ENCODE measurements at regions not wholly inside any gene's neighbourhood (a gene's known extent, or its start where the extent isn't known, plus 50 kb on each side); places are given as distances from the start of the nearest gene placed in this dataset.

- Histone ChIP-seq H4K20me1 (ENCODE audit: insufficient read depth, low read length, poor library complexity, severe bottlenecking) (no peaks in the 10 kb centered on the region), H3K27me3 (ENCODE audit: insufficient read depth, low read length, poor library complexity, severe bottlenecking) (no peaks in the 10 kb centered on the region), H3K9me2 (replicated peaks; ENCODE audit: low read depth, low read length) (no peaks in the 10 kb centered on the region), H3K4me2 (ENCODE audit: low read depth, low read length, poor library complexity, severe bottlenecking) (no peak overlapping the region), H3K4me1 (ENCODE audit: insufficient read depth, low read length, poor library complexity, severe bottlenecking) (no peaks in the 10 kb centered on the region), H3K9me3 (ENCODE audit: insufficient read depth, low read depth, low read length) (no peaks in the 10 kb centered on the region), H3K9ac (ENCODE audit: low read depth, low read length, poor library complexity, severe bottlenecking) (no peak overlapping the region), H3K36me3 (ENCODE audit: insufficient read depth, low read length) (no peaks in the 10 kb centered on the region), H3F3A (ENCODE audit: low read depth) (no peaks in the 10 kb centered on the region), H3K4me3 (ENCODE audit: low read length, poor library complexity, severe bottlenecking) (no peak overlapping the region), H3K79me2 (ENCODE audit: insufficient read depth, low read length) (no peaks in the 10 kb centered on the region), H2AFZ (ENCODE audit: low read length) (peak overlapping the region; percentile 66)
- TF ChIP-seq EZH2phosphoT487 (IDR thresholded peaks at IDR 0.05; ENCODE audit: borderline replicate concordance) (no peak), CTCF (conservative IDR thresholded peaks at IDR 0.05; ENCODE audit: low read length) (peak; percentile 72)
These were observed 242.9 kb downstream of the CDC5L start for GRCh38 chr6:44630125-44631028.

- Histone ChIP-seq H3K79me2 (ENCODE audit: insufficient read depth, low read length) (no peaks in the 10 kb centered on the region), H3K9ac (ENCODE audit: low read depth, low read length, poor library complexity, severe bottlenecking) (no peak overlapping the region), H3K9me3 (ENCODE audit: insufficient read depth, low read depth, low read length) (no peaks in the 10 kb centered on the region), H3K4me2 (ENCODE audit: low read depth, low read length, poor library complexity, severe bottlenecking) (no peak overlapping the region), H3K4me3 (ENCODE audit: low read length, poor library complexity, severe bottlenecking) (no peak overlapping the region), H2AFZ (ENCODE audit: low read length) (no peak overlapping the region), H3K4me1 (ENCODE audit: insufficient read depth, low read length, poor library complexity, severe bottlenecking) (no peaks in the 10 kb centered on the region), H3F3A (ENCODE audit: low read depth) (no peaks in the 10 kb centered on the region), H3K36me3 (ENCODE audit: insufficient read depth, low read length) (no peaks in the 10 kb centered on the region), H3K9me2 (replicated peaks; ENCODE audit: low read depth, low read length) (no peaks in the 10 kb centered on the region), H3K27me3 (ENCODE audit: insufficient read depth, low read length, poor library complexity, severe bottlenecking) (no peaks in the 10 kb centered on the region), H4K20me1 (ENCODE audit: insufficient read depth, low read length, poor library complexity, severe bottlenecking) (no peaks in the 10 kb centered on the region)
- TF ChIP-seq CTCF (conservative IDR thresholded peaks at IDR 0.05; ENCODE audit: low read length) (no peak), EZH2phosphoT487 (IDR thresholded peaks at IDR 0.05; ENCODE audit: borderline replicate concordance) (no peak)
These were observed 244.5 kb downstream of the CDC5L start for GRCh38 chr6:44631968-44632367.

DNA sequence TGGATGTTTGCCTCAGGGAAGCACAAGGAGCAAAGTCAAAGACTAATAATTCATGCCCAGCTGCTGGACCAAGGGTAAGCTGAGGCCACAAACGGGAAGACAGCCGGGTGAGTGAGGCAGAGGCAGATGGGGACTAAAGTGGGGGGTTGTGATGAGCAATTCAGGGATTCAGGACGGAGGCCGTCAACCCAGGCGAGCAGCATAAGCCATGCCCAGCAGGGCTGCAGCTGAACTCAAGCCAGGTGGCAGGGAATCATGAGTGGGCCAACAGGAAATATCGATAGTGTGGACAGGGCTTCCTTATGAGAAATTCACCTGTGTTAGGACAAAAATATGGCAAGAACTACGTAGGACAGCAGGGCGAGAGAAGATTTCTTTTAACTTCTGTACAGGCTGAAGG lies 246.8 kb downstream of the CDC5L start:
- H3K9me3 ChIP-seq (ENCODE audit: insufficient read depth, low read depth, low read length) = no peaks in the 10 kb centered on the region

More for the DNA sequence above, 246.8 kb downstream of the CDC5L start:
- Histone ChIP-seq H2AFZ (ENCODE audit: low read length) (no peak overlapping the region), H3K9ac (ENCODE audit: low read depth, low read length, poor library complexity, severe bottlenecking) (no peak overlapping the region), H3K4me2 (ENCODE audit: low read depth, low read length, poor library complexity, severe bottlenecking) (no peak overlapping the region), H3K4me1 (ENCODE audit: insufficient read depth, low read length, poor library complexity, severe bottlenecking) (no peaks in the 10 kb centered on the region), H3K9me2 (replicated peaks; ENCODE audit: low read depth, low read length) (no peaks in the 10 kb centered on the region), H3K79me2 (ENCODE audit: insufficient read depth, low read length) (no peaks in the 10 kb centered on the region), H3K27me3 (ENCODE audit: insufficient read depth, low read length, poor library complexity, severe bottlenecking) (no peaks in the 10 kb centered on the region), H3K4me3 (ENCODE audit: low read length, poor library complexity, severe bottlenecking) (no peak overlapping the region), H3K36me3 (ENCODE audit: insufficient read depth, low read length) (no peaks in the 10 kb centered on the region), H3F3A (ENCODE audit: low read depth) (no peaks in the 10 kb centered on the region), H4K20me1 (ENCODE audit: insufficient read depth, low read length, poor library complexity, severe bottlenecking) (no peaks in the 10 kb centered on the region)
- TF ChIP-seq EZH2phosphoT487 (IDR thresholded peaks at IDR 0.05; ENCODE audit: borderline replicate concordance) (no peak), CTCF (conservative IDR thresholded peaks at IDR 0.05; ENCODE audit: low read length) (no peak)

All from Loucy (cell line).